ENCODE measurements at regions not wholly inside any gene's neighbourhood (a gene's known extent, or its start where the extent isn't known, plus 50 kb on each side); places are given as distances from the start of the nearest gene placed in this dataset.
A peak's percentile ranks its signal among the peaks of the same experiment; 100 is the strongest.
"Not testable (repeated sequence)": the region's sequence is repeated elsewhere in the genome, so short reads cannot be mapped to it uniquely, and the experiment has no call there.

DNA sequence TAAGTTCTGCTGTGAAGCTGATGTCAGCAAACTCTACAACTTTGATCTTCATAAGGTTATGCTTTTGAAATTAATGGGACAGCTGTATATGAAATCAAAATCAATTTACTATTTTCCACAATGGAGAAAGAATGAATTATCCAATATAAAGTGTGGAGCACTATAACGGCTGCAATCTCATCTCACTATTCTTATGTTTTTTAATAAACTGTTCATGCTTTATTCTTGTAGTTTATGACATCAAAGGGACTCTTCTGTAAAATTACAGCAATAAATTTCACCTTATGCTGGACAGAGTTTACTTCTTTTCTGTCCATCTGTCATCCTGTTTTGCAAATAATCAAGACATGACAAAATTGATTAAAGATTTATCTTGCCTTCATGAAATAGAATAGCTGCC lies 192.5 kb downstream of the TECRL start:
- no peak for DNase-seq (ENCODE audit: low read depth)

DNA sequence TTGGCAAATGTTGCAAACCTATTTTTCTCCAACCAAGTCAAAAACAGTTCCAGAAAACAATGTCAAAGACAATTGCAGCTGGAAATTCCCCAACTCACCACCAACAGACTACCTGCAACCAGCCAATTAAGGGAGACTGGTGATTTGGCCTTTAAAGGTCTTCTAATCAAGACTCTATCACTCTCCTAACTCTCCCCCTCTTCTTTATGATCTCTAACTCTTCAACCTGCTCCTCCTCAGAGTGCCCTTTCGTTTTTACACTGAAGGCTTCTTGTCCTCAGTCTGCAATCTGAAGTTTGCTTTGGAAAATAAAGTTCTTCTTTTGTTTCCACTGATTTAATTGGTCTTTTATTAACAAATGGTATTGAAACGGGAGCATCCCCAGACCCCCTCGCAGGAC lies 203.9 kb downstream of the TECRL start:
- DNase-seq (ENCODE audit: low read depth) = no peak

DNA sequence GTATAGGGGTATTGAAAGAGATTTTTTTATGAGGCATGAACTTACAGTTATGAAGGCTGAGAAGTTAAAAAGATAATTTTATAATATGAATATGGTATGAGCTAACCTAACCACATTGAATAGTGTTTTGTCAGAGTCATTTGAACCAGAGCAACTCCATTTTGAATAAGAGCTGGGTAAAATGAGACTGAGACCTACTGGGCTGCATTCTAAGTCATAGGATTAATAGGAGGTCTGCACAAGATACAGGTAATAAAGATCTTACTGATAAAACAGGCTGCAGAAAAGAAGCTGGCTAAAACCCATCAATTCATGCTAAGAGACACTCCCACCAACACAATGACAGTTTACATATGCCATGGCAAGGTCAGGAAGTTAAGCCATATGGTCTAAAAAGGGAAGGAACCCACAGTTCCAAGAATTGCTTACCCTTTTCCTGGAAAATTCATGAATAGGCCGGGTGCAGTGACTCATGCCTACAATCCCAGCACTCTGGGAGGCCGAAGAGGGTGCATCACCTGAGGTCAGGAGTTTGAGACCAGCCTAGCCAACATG lies 209.2 kb downstream of the TECRL start:
- DNase-seq (ENCODE audit: low read depth) = no peak

DNA sequence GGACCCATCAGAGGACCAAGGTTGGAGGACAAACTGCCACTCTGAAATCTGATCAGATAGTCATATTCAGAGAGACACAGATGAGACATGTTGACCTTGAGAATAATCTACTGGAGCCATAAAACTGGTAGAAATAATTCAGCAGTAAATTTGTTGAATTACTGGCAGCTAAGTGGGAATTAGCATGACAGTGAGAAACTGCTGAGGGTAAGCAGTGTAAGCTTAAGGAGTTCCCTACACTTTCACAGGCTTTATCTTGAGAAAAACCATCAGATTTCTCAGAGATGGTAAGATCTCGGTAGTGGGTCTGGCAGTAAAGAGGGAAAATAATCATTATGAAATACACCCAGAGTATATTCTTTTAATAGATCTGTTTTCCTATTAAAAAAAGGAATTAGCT lies 213.7 kb downstream of the TECRL start:
- DNase-seq (ENCODE audit: low read depth) = no peak

DNA sequence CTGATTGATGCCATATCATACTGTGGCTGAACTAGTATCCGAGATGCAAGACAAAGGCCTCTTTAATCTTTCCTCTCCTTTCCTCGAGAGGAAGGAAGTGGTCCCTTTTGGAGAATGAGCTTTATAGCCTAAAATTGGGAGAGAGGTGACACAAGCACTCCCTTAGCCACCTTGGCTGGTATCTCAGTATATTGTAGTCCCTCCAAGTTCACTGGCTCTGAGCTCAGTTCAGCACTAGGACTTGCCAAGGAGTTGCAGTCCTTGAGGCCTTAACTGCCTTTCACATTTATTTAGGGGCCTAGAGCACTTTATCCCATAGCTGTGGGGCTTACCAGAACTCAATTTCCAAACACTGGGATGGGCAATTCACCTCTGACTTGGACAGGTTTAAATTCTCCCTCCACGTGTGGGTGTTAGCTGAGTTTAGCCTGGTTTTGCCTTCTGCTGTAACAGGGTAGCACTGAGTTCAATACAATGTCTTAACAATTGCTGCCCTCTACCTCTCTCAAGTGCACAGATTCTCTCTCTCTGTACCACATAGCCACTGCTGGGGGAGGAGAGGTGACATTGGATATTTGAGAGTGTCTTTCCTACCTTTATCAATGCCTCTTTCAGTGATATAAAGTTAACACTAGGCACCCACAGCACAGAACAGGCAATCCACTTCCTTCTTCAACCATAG lies 216.4 kb downstream of the TECRL start:
- no peak for DNase-seq (ENCODE audit: low read depth)

DNA sequence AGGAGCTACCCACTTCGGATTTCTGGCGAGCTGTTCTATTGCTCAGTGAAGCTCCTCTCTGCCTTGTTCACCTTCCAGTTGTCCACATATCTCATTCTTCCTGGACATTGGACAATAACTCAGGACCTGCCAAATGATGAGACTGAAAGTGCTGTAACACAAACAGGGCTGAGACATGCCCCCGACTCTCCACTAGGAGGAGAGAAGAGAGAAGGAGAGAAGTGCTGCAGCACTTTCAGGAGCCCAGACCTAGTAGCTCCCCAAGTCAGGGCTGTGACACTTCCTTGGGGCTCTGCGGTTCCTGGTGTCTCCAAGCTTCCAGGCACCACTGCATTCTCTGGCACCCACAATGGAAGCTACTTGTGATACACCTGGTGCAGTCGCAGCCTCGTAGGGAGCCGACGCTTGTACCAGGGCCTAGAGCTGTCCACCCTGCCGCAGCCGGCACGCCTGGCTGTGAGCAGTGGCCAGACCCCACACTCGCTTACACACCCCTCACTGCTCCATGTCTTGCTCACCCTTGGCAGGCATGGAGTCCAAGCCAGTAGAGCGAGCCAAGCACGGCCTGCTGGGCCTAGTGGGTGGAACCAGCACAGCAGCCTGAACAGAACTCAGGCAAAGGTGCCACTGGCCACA lies 234.9 kb downstream of the TECRL start:
- no peak for DNase-seq (ENCODE audit: low read depth)

DNA sequence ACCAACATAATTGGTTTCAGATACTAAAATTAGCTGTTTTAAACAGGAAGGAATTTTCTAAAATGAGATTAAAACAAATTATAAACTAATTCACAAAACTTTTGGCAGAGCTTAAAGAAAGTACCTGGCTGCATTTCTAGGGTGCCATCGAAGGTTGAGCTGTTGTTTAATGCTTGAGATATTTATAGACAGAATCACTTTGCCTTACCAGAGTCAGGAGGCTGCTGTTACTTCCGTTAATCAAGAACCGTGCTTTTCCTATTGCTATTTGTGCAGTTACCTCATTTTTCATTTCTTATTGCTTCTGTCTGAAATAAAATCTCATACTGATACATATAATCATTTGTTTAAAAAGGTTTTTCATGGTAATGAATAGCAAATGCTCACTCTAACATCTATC lies 242.9 kb downstream of the TECRL start:
- DNase-seq (ENCODE audit: low read depth) = no peak

DNA sequence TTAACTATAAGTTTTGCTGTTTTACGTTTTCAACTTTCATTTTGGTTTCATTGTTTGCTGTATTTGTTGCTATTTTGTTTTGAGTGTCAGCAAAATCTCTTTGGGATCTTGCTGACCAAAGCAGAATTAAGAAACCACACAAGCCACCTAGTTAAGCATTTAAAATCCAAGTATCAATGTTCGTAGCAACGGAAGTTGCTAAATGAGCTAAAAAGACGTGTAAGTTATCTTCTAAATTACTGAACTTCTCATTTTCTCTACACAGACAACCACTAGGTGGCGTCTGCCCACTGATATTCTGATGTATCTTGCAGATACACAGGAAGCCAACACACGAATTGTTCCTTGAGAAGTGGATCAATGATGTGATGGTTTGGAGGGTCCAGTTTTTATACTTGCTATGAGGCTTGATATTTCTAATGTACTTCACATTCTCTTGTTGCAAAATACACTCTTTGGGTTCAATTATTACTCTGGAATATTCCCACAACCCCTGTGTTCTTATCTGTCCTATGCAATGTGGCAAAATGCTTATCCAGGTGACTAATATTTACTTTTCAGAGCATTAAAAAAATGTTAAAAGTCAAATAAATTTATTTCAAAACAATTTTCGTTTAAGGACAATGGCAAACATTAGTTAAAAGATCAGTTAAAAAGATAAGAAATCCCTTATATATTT lies 250.5 kb downstream of the TECRL start:
- peak; percentile 52 for DNase-seq (ENCODE audit: low read depth)

DNA sequence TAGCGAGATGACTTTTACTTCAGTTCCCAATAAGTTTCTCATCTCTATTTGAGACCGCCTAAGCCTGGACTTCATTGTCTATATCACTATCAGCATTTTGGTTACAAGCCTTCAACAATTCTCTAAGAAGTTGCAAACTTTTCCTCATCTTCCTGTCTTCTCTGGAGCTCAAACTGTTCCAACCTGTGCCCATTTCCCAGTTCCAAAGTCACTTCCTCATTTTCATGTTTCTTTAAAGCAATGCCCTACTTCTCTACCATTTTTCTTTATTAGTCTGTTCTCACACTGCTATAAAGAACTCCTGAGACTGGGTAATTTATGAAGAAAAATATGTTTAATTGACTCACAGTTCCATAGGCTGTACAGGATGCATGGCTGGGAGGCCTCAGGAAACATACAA lies 251.9 kb downstream of the TECRL start:
- no peak for DNase-seq (ENCODE audit: low read depth)

DNA sequence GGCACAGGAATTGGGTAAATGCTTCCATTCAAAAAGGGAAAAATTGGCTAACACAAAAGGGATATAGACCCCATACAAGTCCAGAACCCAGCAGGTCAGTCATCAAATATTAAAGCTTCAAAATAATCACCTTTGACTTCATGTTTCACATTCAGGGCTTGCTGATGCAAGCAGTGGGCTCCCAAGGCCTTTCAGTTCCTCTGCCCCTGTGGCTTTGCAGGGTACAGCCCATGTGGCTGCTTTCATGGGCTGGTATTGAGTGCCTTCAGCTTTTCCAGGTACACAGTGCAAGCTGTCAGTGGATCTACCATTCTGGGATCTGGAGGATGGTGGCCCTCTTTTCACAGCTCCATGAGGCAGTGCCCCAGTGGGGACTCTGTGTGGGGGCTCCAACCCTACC lies 253.0 kb downstream of the TECRL start:
- no peak for DNase-seq (ENCODE audit: low read depth)

DNA sequence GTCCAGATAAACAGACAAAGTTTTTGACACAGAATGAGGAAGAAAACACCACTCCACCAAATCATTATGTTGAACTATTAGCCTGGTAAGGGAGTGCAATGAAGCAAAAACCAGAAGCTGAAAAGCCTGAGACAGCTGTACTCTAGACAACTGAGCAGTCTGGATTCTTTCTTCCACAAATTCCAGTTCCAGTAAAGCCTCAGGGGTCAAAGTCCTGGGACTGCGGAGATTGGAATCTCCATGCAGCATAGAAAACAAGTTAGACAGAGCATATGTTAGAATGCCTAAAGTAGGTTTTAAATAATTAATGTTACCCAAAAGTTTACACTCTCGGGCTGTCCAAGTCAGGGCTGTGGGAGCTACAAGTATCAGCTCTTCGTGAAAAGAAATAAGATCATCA lies 263.2 kb downstream of the TECRL start:
- DNase-seq (ENCODE audit: low read depth) = no peak

DNA sequence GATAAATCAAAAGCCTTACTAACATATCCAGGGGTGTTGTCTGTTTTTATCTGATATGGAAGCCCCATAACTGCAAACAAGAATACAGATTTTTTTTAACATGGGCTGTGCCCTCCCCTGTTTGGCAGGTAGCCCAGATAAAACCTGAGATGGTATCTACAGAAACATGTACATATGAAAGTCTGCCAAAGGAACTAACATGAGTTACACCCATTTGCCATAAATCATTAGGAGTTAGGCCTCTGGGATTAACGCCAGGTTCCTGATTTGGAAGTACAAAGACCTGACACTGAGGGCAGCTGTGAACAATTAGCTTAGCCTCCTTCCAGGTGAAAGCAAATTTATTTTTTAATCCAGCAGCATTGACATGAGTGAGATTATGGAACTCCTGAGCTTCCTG lies 264.3 kb downstream of the TECRL start:
- no peak for DNase-seq (ENCODE audit: low read depth)

DNA sequence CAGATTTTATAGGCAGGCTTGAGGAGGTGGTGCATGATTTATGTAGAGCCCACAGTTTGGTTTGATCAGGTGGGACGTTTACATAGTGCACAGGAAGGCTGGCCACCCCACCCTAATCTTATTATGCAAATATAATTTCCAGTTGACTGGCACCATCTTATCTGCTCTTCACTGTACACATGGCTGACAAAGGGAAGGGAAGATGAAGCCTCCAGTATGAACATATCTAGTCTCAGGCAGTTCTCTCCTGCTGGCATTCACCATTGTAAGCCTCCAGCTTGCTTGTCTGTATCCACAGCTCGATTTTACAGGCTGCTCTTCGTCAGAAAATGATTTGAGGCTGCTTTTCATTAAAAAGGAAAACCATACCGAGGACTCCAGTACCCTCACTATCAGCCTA lies 278.3 kb downstream of the TECRL start:
- DNase-seq (ENCODE audit: low read depth) = no peak

DNA sequence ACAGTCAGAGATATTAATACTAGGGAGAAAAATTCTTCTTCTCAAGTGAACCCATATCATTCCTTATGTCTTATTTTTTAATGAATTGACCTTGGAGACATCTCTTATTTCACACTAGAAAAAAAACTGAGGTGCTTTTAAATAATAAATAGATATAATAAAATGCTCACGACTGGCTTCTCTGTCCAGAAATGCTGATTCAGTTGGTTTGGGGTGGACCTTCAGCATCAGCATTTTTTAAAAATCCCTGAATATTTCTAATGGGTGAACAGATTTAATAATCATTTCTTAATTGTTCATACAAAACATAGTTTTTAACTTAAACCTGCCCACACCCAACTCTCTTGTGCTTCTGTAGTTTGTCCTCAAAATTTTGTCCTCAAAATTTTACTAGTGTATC lies 283.9 kb downstream of the TECRL start:
- DNase-seq (ENCODE audit: low read depth) = no peak

DNA sequence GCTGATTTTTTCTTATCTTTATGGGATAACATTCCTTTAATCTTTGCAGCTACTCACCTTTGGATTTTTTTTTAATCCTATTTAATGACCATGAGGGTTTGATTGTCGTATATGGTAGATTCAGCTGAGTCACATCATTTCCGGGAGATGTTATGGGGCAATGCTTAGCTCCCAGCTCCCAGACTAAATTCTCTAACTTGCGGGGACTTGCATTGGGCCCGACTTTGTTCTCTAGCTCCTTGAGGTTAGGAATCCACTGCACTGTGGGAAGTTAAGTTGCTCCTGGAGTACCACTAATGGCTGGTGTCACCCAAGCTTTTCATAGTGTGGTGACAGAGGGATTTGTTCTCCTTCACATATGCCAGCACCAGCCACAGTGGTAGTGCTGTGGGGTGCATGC lies 287.4 kb downstream of the TECRL start:
- no peak for DNase-seq (ENCODE audit: low read depth)

DNA sequence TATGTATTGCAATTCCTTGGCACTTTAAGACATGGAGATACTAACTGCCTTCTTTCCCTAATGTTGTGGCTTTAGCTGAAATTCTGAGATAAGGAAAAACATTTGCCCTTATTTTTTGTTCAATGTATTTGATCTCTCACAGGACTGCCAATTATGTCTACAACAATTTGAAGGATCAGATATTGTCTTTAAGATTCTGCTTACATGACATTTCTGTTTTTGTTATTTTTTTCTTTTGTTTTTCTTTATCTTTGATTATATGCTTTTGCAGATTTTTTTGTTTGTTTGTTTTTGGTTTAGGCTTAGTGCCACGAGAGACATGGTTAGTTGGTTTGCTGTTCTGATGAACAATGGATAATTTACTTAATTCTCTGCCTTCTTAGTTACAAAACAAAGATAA lies 303.3 kb downstream of the TECRL start:
- no peak for DNase-seq (ENCODE audit: low read depth)

DNA sequence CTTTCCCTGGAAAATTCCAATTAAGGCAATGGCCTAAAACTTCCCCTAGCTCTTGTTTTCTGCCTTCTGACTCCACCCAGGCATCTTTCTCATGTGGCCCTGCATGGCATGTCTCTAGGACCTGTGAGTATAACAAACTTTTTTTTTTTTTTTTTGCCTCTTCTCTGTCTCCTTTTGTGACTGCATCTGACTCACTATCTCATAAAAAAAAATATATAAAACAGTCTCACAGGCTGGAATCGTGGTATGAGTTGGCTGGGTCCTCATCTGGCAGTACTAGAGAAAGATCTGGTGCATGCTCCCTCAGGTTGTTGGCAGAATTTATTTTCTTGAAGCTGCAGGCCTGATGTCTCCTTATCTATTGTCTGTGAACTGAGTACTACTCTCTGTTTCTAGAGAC lies 313.9 kb downstream of the TECRL start:
- DNase-seq (ENCODE audit: low read depth) = no peak

DNA sequence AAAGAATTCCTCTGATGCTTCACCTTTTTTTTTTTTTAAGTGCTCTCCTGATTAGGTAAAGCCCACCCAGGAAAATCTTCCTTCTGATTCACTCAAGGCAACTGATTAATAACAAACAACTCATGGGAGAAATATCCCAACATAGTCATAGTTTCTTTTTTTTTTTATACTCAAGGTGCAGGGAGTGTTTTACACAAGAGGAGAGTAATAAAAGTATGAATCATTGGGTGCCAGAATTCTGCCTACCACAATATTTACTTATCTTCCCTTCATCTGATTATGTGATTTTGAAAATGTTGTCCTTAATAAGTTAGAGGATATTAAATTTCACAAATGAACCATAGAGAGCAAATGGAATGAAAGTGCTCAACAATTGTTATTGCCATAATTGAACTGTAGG lies 329.9 kb downstream of the TECRL start:
- no peak for DNase-seq (ENCODE audit: low read depth)

DNA sequence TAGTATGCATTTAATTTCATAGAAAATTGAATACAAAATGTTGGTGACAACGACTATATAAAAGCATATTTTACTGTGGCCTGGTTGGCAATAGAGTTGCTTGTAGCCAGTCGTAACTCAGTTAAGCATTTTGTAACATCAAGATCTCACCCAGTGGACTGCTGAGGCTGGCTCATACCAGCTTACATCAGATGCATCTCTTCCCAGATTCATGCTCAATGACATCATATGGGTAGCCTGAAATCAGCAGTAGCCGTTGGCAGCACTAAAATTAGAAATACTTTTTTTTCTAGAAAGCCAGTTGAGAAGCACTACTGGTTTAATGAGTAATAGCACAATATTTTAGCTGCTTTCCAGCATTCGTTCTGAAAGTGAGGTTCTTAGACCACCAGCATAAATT lies 341.2 kb downstream of the TECRL start:
- no peak for DNase-seq (ENCODE audit: low read depth)

DNA sequence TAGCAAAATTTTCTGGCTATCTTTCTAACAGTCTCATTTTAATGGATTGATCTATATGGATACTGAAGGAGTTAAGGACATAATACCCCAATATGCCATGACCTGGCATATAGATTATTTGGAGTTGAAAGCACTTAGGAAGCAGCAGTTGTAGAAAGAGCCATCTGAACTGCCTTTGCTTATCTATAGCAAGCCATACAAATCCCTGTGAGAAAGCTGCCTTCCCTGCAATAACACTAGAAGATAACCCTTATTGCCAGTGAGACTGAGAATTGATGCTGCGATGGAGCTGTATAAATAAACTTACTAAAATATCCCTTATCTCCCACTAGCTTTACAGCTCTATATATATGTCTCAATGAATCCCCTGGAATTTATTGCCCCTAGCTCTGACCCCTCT lies 346.3 kb downstream of the TECRL start:
- DNase-seq (ENCODE audit: low read depth) = no peak

DNA sequence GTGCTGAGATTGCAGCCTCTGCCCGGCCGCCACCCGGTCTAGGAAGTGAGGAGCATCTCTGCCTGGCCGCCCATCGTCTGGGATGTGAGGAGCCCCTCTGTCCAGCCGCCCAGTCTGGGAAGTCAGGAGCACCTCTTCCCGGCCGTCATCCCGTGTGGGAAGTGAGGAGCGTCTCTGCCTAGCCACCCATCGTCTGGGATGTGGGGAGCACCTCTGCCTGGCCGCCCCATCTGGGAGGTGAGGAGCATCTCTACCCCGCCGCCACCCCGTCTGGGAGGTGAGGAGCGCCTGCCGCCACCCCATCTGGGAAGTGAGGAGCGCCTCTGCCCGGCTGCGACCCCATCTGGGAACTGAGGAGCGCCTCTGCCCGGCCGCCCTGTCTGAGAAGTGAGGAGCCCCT lies 372.2 kb downstream of the TECRL start:
- DNase-seq (ENCODE audit: low read depth) = not testable (repeated sequence)

DNA sequence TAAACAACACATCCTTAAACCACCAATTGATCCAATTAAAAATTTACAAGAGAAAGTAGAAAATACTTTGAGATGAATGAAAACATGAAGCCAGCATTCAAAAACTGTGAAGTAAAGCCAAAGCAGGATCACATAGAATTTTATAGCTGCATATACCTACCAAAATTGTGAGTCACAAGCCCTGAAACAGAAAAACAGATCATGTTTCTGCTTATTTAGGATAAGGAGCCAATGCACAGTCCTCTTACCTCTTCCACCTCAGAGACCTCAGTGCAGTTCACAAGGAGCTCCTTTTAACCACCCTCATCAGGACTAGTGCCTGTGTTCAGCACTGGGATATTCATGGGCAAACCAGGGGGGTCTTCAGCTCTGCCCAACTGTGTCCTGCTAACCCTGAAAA lies 386.7 kb downstream of the TECRL start:
- no peak for DNase-seq (ENCODE audit: low read depth)

DNA sequence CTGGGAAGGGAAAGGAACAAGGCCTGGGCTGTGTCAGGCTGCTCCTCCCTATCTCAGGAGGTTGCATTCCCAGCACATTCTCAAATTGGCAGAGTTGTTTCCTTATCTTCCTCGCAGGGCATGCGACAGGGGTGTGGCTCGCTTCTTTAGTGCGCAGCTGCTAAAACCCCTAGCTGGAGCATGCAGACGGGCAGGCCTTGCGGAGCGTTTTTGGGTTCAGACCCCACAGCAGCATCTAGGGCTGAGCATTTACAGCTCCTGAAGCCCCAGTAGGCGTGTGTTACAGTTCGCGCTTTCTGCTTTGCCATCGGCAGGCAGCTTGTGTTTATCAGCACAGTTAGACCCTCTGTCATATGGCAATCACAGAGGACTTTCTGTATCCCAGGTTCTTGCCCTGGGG lies 392.4 kb downstream of the TECRL start:
- no peak for DNase-seq (ENCODE audit: low read depth)
